ENCODE measurements at regions not wholly inside any gene's neighbourhood (a gene's known extent, or its start where the extent isn't known, plus 50 kb on each side); places are given as distances from the start of the nearest gene placed in this dataset.

GRCh38 chrX:20913760-20914159 lies 460.5 kb upstream of the CNKSR2 start:
- DNase-seq (ENCODE audit: low read depth), result no peak
- no peak overlapping the region for H3K4me3 ChIP-seq (ENCODE audit: low read depth, low read length)
- no peak for TF ChIP-seq CTCF (IDR thresholded peaks at IDR 0.05; ENCODE audit: low read depth, low read length, missing control alignments)
- in situ Hi-C loops (cut with HindIII; ENCODE audit: low sequenced_read_pairs), result no loop called here

- in situ Hi-C loops (cut with HindIII; ENCODE audit: low sequenced_read_pairs), result no loop called here
- no peak for DNase-seq (ENCODE audit: low read depth)
- TF ChIP-seq CTCF (IDR thresholded peaks at IDR 0.05; ENCODE audit: low read depth, low read length, missing control alignments), result no peak
- H3K4me3 ChIP-seq (ENCODE audit: low read depth, low read length), result no peak overlapping the region
Observed at GRCh38 chrX:20906571-20906970, 467.6 kb upstream of the CNKSR2 start.

GRCh38 chrX:20884565-20884964 lies 489.7 kb upstream of the CNKSR2 start:
- in situ Hi-C loops (cut with HindIII; ENCODE audit: low sequenced_read_pairs), result no loop called here
- no peak for TF ChIP-seq CTCF (IDR thresholded peaks at IDR 0.05; ENCODE audit: low read depth, low read length, missing control alignments)
- no peak for DNase-seq (ENCODE audit: low read depth)
- H3K4me3 ChIP-seq (ENCODE audit: low read depth, low read length), result no peak overlapping the region

GRCh38 chrX:20863649-20864048 lies 510.6 kb upstream of the CNKSR2 start:
- H3K4me3 ChIP-seq (ENCODE audit: low read depth, low read length), result no peak overlapping the region
- in situ Hi-C loops (cut with HindIII; ENCODE audit: low sequenced_read_pairs), result no loop called here
- TF ChIP-seq CTCF (IDR thresholded peaks at IDR 0.05; ENCODE audit: low read depth, low read length, missing control alignments), result no peak
- DNase-seq (ENCODE audit: low read depth), result no peak

GRCh38 chrX:20861113-20861512 lies 513.1 kb upstream of the CNKSR2 start:
- no peak overlapping the region for H3K4me3 ChIP-seq (ENCODE audit: low read depth, low read length)
- in situ Hi-C loops (cut with HindIII; ENCODE audit: low sequenced_read_pairs), result no loop called here
- no peak for TF ChIP-seq CTCF (IDR thresholded peaks at IDR 0.05; ENCODE audit: low read depth, low read length, missing control alignments)

GRCh38 chrX:20857746-20858145 lies 516.5 kb upstream of the CNKSR2 start:
- in situ Hi-C loops (cut with HindIII; ENCODE audit: low sequenced_read_pairs), result no loop called here
- H3K4me3 ChIP-seq (ENCODE audit: low read depth, low read length), result no peak overlapping the region
- DNase-seq (ENCODE audit: low read depth), result no peak
- no peak for TF ChIP-seq CTCF (IDR thresholded peaks at IDR 0.05; ENCODE audit: low read depth, low read length, missing control alignments)

More at GRCh38 chrX:20861113-20861512, 513.1 kb upstream of the CNKSR2 start:
- no peak for DNase-seq (ENCODE audit: low read depth)

- in situ Hi-C loops (cut with HindIII; ENCODE audit: low sequenced_read_pairs), result no loop called here
- TF ChIP-seq CTCF (IDR thresholded peaks at IDR 0.05; ENCODE audit: low read depth, low read length, missing control alignments), result no peak
- H3K4me3 ChIP-seq (ENCODE audit: low read depth, low read length), result no peak overlapping the region
- DNase-seq (ENCODE audit: low read depth), result no peak
Observed at GRCh38 chrX:20838477-20838876, 535.7 kb upstream of the CNKSR2 start.

Measured in astrocyte of the cerebellum (primary cell).